ENCODE measurements at regions not wholly inside any gene's neighbourhood (a gene's known extent, or its start where the extent isn't known, plus 50 kb on each side); places are given as distances from the start of the nearest gene placed in this dataset.

- Mint-ChIP-seq H3K9me3 (no peaks in the 10 kb centered on the region), H3K27ac (no peak overlapping the region), H3K4me1 (peaks cover 33% of the 10 kb centered on the region), H3K27me3 (ENCODE audit: low read depth, poor library complexity) (peaks cover 38% of the 10 kb centered on the region), H3K4me3 (no peak overlapping the region), H3K36me3 (ENCODE audit: low read depth) (no peaks in the 10 kb centered on the region)
- TF ChIP-seq, protein P1, sequence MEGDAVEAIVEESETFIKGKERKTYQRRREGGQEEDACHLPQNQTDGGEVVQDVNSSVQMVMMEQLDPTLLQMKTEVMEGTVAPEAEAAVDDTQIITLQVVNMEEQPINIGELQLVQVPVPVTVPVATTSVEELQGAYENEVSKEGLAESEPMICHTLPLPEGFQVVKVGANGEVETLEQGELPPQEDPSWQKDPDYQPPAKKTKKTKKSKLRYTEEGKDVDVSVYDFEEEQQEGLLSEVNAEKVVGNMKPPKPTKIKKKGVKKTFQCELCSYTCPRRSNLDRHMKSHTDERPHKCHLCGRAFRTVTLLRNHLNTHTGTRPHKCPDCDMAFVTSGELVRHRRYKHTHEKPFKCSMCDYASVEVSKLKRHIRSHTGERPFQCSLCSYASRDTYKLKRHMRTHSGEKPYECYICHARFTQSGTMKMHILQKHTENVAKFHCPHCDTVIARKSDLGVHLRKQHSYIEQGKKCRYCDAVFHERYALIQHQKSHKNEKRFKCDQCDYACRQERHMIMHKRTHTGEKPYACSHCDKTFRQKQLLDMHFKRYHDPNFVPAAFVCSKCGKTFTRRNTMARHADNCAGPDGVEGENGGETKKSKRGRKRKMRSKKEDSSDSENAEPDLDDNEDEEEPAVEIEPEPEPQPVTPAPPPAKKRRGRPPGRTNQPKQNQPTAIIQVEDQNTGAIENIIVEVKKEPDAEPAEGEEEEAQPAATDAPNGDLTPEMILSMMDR (IDR thresholded peaks at IDR 0.05): no peak
- DNase-seq: no peak
Observed at GRCh38 chr16:86382774-86383407, 127.4 kb upstream of the FOXF1 start.

GRCh38 chr16:86383488-86384262 is 126.7 kb upstream of the FOXF1 start:
- TF ChIP-seq, protein P1 (IDR thresholded peaks at IDR 0.05): no peak
- H3K27me3 Mint-ChIP-seq (ENCODE audit: low read depth, poor library complexity): peaks cover 38% of the 10 kb centered on the region
- H3K4me1 Mint-ChIP-seq: peaks cover 33% of the 10 kb centered on the region
- no peak for DNase-seq
- no peak overlapping the region for H3K27ac Mint-ChIP-seq
- no peaks in the 10 kb centered on the region for H3K9me3 Mint-ChIP-seq
- H3K36me3 Mint-ChIP-seq (ENCODE audit: low read depth): no peaks in the 10 kb centered on the region
- no peak overlapping the region for H3K4me3 Mint-ChIP-seq

GRCh38 chr16:86384263-86384649 is 126.1 kb upstream of the FOXF1 start:
- no peak for DNase-seq
- Mint-ChIP-seq H3K4me3 (no peak overlapping the region), H3K27me3 (ENCODE audit: low read depth, poor library complexity) (peaks cover 37% of the 10 kb centered on the region), H3K9me3 (no peaks in the 10 kb centered on the region), H3K27ac (no peak overlapping the region), H3K36me3 (ENCODE audit: low read depth) (no peaks in the 10 kb centered on the region), H3K4me1 (peaks cover 33% of the 10 kb centered on the region)
- TF ChIP-seq, protein P1 (IDR thresholded peaks at IDR 0.05): no peak

DNA sequence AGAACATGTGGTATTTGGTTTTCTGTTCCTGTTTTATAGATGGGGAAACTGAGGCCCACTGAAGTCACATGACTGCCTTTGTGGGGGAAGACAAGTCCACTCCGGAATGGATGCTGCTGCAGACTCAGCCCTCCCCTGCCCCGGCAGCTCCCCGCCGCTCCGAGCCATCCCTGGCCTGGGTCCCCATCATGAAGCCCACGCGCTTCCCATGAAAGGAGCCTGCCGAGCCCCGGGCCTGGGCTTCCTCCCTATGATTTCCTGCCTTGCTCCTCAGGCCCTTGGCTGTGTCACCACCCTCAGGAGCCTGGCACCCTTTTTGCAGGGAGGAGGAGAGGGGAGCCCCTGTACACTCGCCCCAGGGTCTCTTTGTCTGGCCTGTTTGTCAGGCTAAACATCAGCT is 125.3 kb upstream of the FOXF1 start:
- no peak overlapping the region for H3K4me3 Mint-ChIP-seq
- H3K4me1 Mint-ChIP-seq: peaks cover 32% of the 10 kb centered on the region
- no peak overlapping the region for H3K27ac Mint-ChIP-seq
- TF ChIP-seq, protein P1 (IDR thresholded peaks at IDR 0.05): no peak
- H3K9me3 Mint-ChIP-seq: no peaks in the 10 kb centered on the region
- DNase-seq: no peak
- peaks cover 44% of the 10 kb centered on the region for H3K27me3 Mint-ChIP-seq (ENCODE audit: low read depth, poor library complexity)
- H3K36me3 Mint-ChIP-seq (ENCODE audit: low read depth): no peaks in the 10 kb centered on the region

DNA sequence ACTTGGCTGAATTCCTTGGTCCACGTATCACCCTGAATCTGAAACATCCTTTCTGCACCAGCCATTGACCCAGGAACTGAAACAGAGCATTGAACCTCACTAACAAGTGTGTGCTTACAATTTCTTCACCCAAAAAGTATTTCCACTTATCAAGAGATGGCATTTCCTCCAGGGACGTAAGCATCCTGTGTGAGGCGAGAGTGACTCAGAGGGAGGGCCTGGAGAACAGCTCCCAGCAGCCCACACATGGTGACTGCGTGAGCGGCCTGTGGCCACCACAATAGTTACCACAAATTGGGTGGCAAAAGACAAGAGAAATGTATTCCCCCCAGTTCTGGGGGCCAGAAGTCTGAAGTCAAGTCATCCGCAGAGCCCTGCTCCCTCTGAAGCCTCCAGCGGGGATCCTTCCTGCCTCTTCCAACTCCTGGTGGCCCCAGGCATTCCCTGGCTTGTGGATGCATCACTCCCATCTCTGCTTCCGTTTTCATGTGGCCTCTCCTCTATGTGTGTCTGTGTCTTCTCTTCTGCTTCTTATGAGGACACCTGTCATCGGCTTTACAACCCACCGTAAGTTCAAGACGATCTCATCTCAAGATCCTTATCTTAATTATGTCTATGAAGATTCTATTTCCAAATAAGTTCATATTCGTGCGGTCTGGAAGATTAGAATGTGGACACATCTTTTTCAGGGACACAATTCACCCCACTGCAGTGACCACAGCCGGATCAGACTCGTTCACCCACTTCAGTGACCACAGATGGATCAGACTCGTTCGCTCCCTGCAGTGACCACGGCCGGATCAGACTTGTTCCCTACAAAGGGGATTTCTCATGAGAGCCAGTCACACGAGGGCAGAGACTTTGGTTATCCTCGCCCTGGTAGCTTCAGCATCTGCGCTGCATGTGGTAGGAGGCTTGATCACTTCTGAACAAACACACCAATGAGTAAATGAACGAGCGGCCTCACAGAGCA is 122.6 kb upstream of the FOXF1 start:
- Mint-ChIP-seq H3K27me3 (ENCODE audit: low read depth, poor library complexity) (peaks cover 36% of the 10 kb centered on the region), H3K4me3 (no peak overlapping the region), H3K27ac (no peak overlapping the region), H3K9me3 (no peaks in the 10 kb centered on the region), H3K36me3 (ENCODE audit: low read depth) (no peaks in the 10 kb centered on the region), H3K4me1 (peaks cover 15% of the 10 kb centered on the region)
- TF ChIP-seq, protein P1 (IDR thresholded peaks at IDR 0.05): no peak
- DNase-seq: no peak

All from nephron progenitor cell (in vitro differentiated cells).